ENCODE measurements at regions not wholly inside any gene's neighbourhood (a gene's known extent, or its start where the extent isn't known, plus 50 kb on each side); places are given as distances from the start of the nearest gene placed in this dataset.

DNA sequence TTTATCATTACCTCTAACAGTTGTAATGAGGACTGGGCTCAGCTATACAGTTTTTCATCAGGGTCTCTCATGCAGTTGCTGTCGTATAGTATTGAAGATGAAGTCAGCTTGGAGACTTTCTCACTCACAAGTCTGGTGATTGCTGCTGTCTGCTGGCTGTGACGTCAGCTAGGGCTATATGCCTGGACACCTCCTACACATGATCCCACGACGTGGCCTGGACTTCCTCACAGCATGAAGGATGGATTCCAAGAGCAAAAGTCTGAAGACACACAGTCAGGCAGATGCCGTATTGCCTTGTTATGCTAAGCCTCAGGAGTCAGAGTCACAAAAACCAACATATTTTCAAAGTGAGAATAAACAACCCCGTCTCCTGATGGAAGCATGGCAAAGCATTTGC is 193.3 kb downstream of the LURAP1L start:
- Histone ChIP-seq H3K36me3 (ENCODE audit: insufficient read depth, low read length) (no peaks in the 10 kb centered on the region), H3K4me2 (ENCODE audit: low read length) (no peak overlapping the region), H3K4me1 (ENCODE audit: control insufficient read depth, insufficient read depth, low read length) (peaks cover 7% of the 10 kb centered on the region), H3K9me3 (replicated peaks; ENCODE audit: low read length) (no peaks in the 10 kb centered on the region), H3K9ac (ENCODE audit: low read depth, low read length) (no peak overlapping the region), H3K4me3 (ENCODE audit: low read length) (no peak overlapping the region), H3K27me3 (ENCODE audit: control insufficient read depth, insufficient read depth, low read length) (no peaks in the 10 kb centered on the region)

DNA sequence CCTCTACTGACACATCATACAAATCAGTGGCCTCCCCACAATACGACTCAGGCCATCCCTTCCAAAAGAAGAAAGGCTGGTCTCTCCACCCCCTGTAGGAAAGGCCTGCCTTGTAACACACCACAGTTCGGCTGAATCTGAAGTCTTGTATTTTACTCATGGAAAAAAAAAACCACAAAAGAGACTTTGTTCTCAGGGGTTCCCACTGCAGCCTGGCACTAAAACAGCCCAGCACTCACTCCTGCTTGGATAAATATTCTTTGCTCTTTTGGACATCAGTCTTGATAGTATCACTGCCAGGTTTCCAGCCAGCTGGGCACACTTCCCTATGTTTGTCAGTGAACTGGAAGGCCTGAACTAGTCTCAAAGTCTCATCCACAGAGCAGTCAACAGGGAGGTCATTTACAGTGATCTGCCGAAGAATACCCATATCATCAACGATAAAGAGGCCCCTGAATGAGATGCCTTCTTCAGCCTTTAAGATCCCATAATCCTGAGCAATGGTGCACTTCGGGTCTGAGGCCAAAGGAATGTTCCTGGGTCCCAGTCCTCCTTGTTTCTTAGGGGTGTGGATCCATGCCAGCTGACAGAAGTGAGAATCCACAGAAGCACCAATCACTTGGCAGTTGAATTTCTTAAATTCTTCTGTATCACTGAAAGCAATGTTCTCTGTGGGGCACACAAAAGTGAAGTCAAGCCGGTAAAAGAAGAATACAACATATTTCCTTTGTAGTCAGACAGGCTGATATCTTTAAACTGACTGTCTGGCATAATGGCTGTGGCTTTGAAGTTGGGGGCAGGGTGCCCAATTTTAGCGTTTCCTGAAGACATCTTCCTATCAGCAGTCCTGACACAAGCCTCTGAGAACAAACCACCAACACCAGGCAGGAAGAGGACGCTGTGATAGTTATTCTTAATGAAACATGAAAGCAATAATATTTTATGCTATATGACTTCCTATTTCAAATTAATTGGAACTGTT is 198.1 kb downstream of the LURAP1L start:
- H3K4me3 ChIP-seq (ENCODE audit: low read length) = no peak overlapping the region
- no peaks in the 10 kb centered on the region for H3K9me3 ChIP-seq (replicated peaks; ENCODE audit: low read length)
- no peak overlapping the region for H3K9ac ChIP-seq (ENCODE audit: low read depth, low read length)
- H3K27me3 ChIP-seq (ENCODE audit: control insufficient read depth, insufficient read depth, low read length) = no peaks in the 10 kb centered on the region
- peaks cover 15% of the 10 kb centered on the region for H3K4me1 ChIP-seq (ENCODE audit: control insufficient read depth, insufficient read depth, low read length)
- no peaks in the 10 kb centered on the region for H3K36me3 ChIP-seq (ENCODE audit: insufficient read depth, low read length)
- H3K4me2 ChIP-seq (ENCODE audit: low read length) = no peak overlapping the region

DNA sequence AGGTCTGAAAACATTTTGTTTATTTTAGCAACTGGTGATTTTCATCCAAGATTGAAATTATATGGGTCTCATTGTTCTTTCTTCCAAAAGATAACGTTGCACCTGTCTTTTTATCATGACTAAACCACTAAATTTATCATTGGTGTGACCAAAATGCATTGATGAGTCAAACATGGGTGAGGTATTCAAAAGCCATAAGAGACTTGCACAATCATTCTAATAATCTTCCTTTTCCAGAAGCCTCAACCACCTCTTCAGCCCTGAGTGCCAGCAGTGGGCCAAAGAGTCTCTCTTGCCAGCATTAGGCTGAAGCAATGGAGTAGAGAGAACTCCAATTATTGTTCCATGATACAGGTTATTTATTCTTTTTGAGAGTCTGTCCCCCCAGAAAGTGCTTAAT is 198.9 kb downstream of the LURAP1L start:
- Histone ChIP-seq H3K4me1 (ENCODE audit: control insufficient read depth, insufficient read depth, low read length) (peaks cover 15% of the 10 kb centered on the region), H3K4me2 (ENCODE audit: low read length) (no peak overlapping the region), H3K36me3 (ENCODE audit: insufficient read depth, low read length) (no peaks in the 10 kb centered on the region), H3K9me3 (replicated peaks; ENCODE audit: low read length) (no peaks in the 10 kb centered on the region), H3K9ac (ENCODE audit: low read depth, low read length) (no peak overlapping the region), H3K4me3 (ENCODE audit: low read length) (no peak overlapping the region), H3K27me3 (ENCODE audit: control insufficient read depth, insufficient read depth, low read length) (no peaks in the 10 kb centered on the region)

DNA sequence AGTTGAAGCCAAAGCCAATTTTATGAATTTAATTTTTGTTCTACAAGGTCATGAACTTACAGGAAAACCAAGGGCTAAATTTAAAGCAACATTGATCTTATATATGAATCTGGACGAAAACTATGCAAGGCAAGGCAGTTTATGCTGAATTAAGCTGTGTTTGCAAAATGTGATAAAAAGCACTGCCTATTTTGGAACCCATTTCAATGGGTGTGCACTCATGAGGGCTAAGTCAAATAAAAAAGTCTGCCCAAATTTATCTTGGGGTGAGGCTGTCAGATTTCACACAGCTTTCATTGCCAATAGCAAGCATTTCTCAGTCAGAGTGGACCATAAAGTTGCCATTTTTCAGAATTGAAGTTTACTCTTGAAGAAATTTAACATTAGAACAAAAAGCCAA is 199.9 kb downstream of the LURAP1L start:
- H3K4me2 ChIP-seq (ENCODE audit: low read length) = no peak overlapping the region
- H3K9ac ChIP-seq (ENCODE audit: low read depth, low read length) = no peak overlapping the region
- no peaks in the 10 kb centered on the region for H3K36me3 ChIP-seq (ENCODE audit: insufficient read depth, low read length)
- H3K9me3 ChIP-seq (replicated peaks; ENCODE audit: low read length) = no peaks in the 10 kb centered on the region
- no peaks in the 10 kb centered on the region for H3K27me3 ChIP-seq (ENCODE audit: control insufficient read depth, insufficient read depth, low read length)
- H3K4me3 ChIP-seq (ENCODE audit: low read length) = no peak overlapping the region
- H3K4me1 ChIP-seq (ENCODE audit: control insufficient read depth, insufficient read depth, low read length) = peaks cover 15% of the 10 kb centered on the region

DNA sequence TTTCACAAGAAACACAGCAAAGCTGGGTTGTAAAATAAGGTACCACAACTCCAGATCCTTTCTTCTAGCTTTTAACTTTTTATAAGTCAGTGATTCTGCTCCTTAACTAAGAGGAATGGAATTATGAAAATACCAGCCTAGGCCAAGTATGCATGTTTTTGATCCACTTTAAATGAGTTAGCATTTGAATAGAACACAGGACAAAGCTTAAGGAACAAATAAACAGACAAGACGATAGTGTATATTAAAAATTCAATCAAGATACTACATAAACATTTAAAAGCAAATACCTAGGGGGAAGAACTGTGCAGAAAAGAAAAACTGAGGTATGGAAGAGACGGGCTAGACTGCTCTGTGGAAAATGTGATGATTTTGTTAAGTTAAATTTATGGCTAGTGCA is 200.7 kb downstream of the LURAP1L start:
- H3K27me3 ChIP-seq (ENCODE audit: control insufficient read depth, insufficient read depth, low read length) = no peaks in the 10 kb centered on the region
- H3K9me3 ChIP-seq (replicated peaks; ENCODE audit: low read length) = no peaks in the 10 kb centered on the region
- no peak overlapping the region for H3K9ac ChIP-seq (ENCODE audit: low read depth, low read length)
- H3K36me3 ChIP-seq (ENCODE audit: insufficient read depth, low read length) = no peaks in the 10 kb centered on the region
- H3K4me3 ChIP-seq (ENCODE audit: low read length) = no peak overlapping the region
- H3K4me1 ChIP-seq (ENCODE audit: control insufficient read depth, insufficient read depth, low read length) = peaks cover 15% of the 10 kb centered on the region
- no peak overlapping the region for H3K4me2 ChIP-seq (ENCODE audit: low read length)

DNA sequence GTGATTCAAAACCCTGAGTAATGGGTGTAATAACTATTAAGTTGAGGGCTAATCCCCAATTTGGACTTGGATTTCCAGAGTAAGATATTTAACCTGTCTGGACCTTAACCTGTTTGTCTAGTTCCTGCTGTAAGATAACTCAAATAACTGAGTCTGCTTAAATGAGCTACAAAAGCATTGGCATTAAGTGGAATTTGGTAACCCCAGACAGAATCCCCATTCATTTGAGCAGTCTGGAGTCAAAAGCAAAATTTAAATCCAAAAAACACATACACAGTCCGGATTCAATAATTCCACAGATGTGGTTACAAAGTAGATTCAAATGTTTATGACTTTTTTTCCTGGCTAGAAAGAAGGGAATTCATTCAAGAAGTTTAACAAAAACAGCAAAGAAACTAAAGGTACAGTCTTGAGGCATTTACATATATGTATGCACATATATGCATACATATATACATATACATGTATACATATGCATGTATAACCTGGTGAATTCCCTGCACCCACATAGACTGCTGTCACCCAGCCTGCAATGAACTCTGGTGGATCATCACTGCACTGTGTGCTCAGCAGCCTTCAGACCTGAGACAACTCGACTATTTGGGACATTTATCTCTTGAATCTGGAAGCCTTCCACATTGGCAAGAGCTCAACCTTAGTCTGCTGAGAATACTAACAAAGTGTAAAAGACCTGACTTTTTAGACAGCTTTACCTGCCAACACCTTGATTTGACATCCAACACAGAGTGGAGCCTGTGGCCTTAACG is 205.4 kb downstream of the LURAP1L start:
- H3K9ac ChIP-seq (ENCODE audit: low read depth, low read length) = no peak overlapping the region
- H3K9me3 ChIP-seq (replicated peaks; ENCODE audit: low read length) = no peaks in the 10 kb centered on the region
- H3K27me3 ChIP-seq (ENCODE audit: control insufficient read depth, insufficient read depth, low read length) = no peaks in the 10 kb centered on the region
- H3K4me1 ChIP-seq (ENCODE audit: control insufficient read depth, insufficient read depth, low read length) = no peaks in the 10 kb centered on the region
- no peaks in the 10 kb centered on the region for H3K36me3 ChIP-seq (ENCODE audit: insufficient read depth, low read length)
- H3K4me3 ChIP-seq (ENCODE audit: low read length) = no peak overlapping the region
- H3K4me2 ChIP-seq (ENCODE audit: low read length) = no peak overlapping the region

DNA sequence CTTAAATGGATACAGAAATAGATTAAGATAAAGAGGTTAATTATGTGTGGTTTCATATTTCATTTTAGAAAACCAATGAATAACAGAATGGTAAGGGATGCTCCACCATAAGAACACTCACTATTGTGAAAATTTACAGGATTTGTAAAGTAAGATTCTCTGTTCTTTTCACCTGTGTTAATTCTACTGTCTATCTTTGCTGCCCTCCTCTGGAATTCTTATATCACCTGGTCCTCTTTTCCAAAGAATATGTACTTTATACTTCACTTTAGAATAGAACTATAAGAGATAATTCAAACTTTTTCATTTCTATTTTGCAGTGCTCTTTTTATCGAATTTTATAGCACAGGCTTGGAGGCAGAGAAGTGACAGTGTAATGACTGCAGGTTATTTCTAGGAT is 213.4 kb downstream of the LURAP1L start:
- H3K4me3 ChIP-seq (ENCODE audit: low read length) = no peak overlapping the region
- H3K9ac ChIP-seq (ENCODE audit: low read depth, low read length) = no peak overlapping the region
- H3K9me3 ChIP-seq (replicated peaks; ENCODE audit: low read length) = no peaks in the 10 kb centered on the region
- H3K36me3 ChIP-seq (ENCODE audit: insufficient read depth, low read length) = no peaks in the 10 kb centered on the region
- H3K27me3 ChIP-seq (ENCODE audit: control insufficient read depth, insufficient read depth, low read length) = no peaks in the 10 kb centered on the region
- no peaks in the 10 kb centered on the region for H3K4me1 ChIP-seq (ENCODE audit: control insufficient read depth, insufficient read depth, low read length)
- no peak overlapping the region for H3K4me2 ChIP-seq (ENCODE audit: low read length)

DNA sequence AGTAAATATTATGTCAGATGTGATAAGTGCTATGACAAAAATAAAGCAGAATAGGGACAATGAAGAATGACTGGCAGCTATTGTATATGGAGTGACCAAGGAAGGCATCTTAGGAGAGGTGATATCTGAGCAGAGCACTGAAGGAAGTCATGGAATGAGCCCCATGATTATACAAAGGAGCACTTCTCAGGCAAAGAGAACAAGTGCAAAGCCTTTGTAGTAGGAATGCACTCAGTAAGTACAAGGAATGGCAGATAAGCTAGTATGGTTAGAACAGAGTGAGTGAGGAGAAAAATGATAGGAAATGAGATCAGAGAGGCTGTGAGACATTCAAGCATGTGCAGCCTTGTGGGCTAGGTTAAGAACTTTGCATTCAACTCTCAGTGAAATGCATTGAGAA is 214.8 kb downstream of the LURAP1L start:
- Histone ChIP-seq H3K4me3 (ENCODE audit: low read length) (no peak overlapping the region), H3K36me3 (ENCODE audit: insufficient read depth, low read length) (no peaks in the 10 kb centered on the region), H3K27me3 (ENCODE audit: control insufficient read depth, insufficient read depth, low read length) (no peaks in the 10 kb centered on the region), H3K4me1 (ENCODE audit: control insufficient read depth, insufficient read depth, low read length) (no peaks in the 10 kb centered on the region), H3K4me2 (ENCODE audit: low read length) (no peak overlapping the region), H3K9me3 (replicated peaks; ENCODE audit: low read length) (no peaks in the 10 kb centered on the region), H3K9ac (ENCODE audit: low read depth, low read length) (no peak overlapping the region)

DNA sequence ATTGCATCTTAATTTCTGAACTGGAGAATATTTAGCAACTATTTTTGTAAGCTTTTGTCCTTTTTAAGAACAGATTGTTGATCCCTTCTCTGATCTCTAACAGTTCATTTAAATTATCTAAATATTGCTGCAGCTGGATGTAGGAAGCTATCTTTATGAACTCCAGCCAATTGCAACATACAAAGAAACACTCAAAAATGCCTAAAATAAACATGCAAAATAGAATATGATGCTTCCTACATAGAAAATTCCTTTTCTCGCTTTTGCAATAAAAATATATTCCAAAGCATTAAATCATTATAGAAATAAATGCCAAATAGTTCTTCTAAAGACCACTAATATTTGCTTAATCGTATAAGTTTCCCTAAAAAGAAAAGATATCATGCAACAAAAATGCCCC is 218.6 kb downstream of the LURAP1L start:
- no peak overlapping the region for H3K4me2 ChIP-seq (ENCODE audit: low read length)
- H3K9me3 ChIP-seq (replicated peaks; ENCODE audit: low read length) = no peaks in the 10 kb centered on the region
- no peaks in the 10 kb centered on the region for H3K4me1 ChIP-seq (ENCODE audit: control insufficient read depth, insufficient read depth, low read length)
- H3K4me3 ChIP-seq (ENCODE audit: low read length) = no peak overlapping the region
- H3K27me3 ChIP-seq (ENCODE audit: control insufficient read depth, insufficient read depth, low read length) = no peaks in the 10 kb centered on the region
- no peak overlapping the region for H3K9ac ChIP-seq (ENCODE audit: low read depth, low read length)
- H3K36me3 ChIP-seq (ENCODE audit: insufficient read depth, low read length) = no peaks in the 10 kb centered on the region

DNA sequence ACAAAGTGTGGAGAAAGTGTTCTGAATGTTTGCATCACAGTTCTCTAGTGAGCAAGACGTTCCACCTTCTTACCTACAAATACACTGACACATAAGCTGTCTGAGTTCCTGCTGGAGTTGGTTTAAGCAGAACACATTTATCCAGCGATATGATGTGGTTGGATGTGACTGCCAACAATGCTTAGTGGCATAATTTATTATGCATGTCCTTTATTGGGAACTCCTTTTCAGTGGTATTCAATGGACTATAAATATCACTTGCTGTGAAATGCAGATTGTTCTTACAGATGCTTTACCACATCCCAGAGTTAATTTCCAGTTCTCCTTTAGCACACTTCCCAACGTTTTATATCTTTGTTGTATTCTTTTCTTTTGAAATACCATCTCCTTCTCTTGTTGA is 222.2 kb downstream of the LURAP1L start:
- no peak overlapping the region for H3K9ac ChIP-seq (ENCODE audit: low read depth, low read length)
- H3K36me3 ChIP-seq (ENCODE audit: insufficient read depth, low read length) = no peaks in the 10 kb centered on the region
- H3K4me2 ChIP-seq (ENCODE audit: low read length) = no peak overlapping the region
- H3K27me3 ChIP-seq (ENCODE audit: control insufficient read depth, insufficient read depth, low read length) = no peaks in the 10 kb centered on the region
- H3K4me3 ChIP-seq (ENCODE audit: low read length) = no peak overlapping the region
- no peaks in the 10 kb centered on the region for H3K4me1 ChIP-seq (ENCODE audit: control insufficient read depth, insufficient read depth, low read length)
- no peaks in the 10 kb centered on the region for H3K9me3 ChIP-seq (replicated peaks; ENCODE audit: low read length)

DNA sequence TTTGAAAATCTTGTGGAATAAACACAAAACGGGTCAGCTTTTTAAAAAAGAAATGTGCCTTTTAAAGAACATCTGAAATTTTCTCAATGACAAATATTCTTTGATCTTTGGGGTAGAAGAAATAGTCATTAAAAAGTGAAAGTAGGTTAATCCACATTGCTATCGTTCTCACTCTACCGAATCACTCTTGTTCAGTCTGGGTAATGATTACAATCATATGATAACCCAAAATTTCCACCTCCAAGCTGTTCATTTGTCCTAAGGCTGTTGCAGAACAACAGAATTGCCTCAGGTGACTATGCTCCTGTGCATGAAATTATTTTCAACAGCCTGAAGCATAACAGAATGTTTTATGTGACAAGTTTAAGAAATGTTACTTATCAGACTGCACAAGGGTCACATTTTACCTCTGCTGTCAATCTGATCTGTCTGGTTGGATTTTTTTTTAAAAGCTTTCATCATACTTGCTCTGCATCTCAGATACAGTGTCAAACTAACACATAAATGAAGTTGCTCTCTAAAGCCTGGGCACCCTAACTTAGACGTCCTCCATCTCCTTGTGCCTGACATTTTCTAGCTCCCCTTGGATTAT is 227.3 kb downstream of the LURAP1L start:
- H3K9ac ChIP-seq (ENCODE audit: low read depth, low read length) = no peak overlapping the region
- H3K36me3 ChIP-seq (ENCODE audit: insufficient read depth, low read length) = no peaks in the 10 kb centered on the region
- no peak overlapping the region for H3K4me2 ChIP-seq (ENCODE audit: low read length)
- H3K4me1 ChIP-seq (ENCODE audit: control insufficient read depth, insufficient read depth, low read length) = no peaks in the 10 kb centered on the region
- H3K27me3 ChIP-seq (ENCODE audit: control insufficient read depth, insufficient read depth, low read length) = no peaks in the 10 kb centered on the region
- H3K4me3 ChIP-seq (ENCODE audit: low read length) = no peak overlapping the region
- no peaks in the 10 kb centered on the region for H3K9me3 ChIP-seq (replicated peaks; ENCODE audit: low read length)
